Renal pelvis (tissue), 1 donor: ENCODE measurements at regions not wholly inside any gene's neighbourhood (a gene's known extent, or its start where the extent isn't known, plus 50 kb on each side); places are given as distances from the start of the nearest gene placed in this dataset.

Experiments
- DNase-seq: peaks from one replicate; pipeline ENCODE4 v3.0.0-alpha.2; 2013

DNA sequence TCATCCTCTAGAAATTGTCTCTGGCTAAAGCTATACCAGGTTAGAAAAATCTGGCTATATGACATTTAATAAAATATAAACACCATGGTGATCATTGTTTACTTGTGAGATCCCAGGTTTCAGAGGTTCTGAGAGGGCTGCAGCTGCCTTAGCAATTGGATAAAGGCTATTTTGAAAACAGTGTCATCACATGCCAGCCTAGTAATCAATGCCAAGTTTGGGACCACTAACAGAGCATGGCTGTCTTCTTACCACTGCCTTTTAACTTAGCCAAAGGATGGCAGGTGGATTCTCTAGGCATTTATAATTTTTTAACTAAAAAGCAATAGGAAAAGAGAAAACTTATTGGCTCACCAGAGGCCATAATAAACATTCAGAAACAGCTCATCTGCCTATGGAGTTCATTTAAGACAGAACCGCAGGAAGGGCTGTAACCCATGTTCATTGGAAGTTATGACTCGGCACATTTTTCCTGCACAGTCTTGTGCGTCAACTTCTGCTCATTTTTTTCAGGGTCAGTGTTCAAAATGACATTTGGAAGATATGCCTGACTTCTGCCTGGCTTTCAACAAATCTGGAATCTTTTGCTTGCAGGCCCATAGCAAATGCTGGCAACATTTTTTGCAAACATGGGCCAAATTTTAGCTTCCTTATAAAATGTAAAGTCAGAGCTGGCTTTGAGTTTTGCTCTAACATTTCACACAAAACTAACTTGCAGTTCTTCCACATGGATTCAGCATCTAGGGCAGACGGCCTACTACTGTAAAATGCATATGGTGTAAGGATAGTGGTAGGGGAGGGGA, 476.0 kb upstream of the TBL1XR1 start:
- no peak for DNase-seq

GRCh38 chr3:177674186-177674585, 476.9 kb upstream of the TBL1XR1 start:
- no peak for DNase-seq

DNA sequence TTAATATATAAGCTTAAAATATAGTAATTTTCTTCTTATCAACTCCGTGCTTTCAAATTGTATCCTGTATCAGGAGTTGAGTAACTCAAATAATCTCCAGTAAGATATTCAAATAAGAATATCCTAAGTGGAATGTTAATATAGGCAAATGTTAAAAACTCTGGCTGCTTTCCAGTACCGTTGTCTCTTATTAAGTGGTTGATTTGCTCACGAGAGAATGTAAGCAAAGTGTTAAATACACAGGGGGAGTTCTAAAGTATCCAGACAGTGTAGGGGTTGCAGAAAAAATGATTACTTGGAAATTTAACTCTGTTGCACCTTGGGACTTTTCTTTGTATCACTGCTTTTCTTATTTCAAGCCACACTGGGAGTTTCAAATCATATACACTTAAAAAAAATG, 478.9 kb upstream of the TBL1XR1 start:
- no peak for DNase-seq

DNA sequence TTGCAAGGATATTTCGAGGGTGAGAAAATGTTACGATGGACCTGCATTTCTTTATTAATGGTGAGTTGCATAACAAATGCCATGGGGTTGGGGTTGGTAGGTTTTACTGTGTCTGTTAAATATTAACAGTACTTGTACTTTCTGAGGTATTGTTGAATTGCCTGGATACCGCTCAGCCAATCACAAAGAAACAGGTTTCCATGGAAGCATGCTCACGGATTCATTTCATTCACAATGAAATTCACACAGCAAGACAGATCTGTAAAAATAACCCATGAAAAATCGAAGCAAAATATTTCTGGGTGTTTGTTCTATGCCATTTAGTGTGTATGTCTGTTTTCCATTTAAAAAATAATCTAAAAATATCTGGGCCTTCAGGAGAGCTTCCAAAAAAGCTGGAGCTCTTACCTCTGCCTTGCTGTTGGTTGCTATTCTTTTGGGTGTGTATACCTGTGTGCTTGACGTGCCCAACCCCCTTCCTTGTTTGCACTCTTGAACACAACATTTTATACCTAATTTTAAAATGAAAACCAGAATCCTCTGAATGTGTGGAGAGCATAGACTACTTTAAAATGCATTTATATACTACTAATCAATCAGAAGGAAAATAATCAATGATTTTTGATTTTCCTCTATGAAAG, 479.8 kb upstream of the TBL1XR1 start:
- peak; percentile 45 for DNase-seq

DNA sequence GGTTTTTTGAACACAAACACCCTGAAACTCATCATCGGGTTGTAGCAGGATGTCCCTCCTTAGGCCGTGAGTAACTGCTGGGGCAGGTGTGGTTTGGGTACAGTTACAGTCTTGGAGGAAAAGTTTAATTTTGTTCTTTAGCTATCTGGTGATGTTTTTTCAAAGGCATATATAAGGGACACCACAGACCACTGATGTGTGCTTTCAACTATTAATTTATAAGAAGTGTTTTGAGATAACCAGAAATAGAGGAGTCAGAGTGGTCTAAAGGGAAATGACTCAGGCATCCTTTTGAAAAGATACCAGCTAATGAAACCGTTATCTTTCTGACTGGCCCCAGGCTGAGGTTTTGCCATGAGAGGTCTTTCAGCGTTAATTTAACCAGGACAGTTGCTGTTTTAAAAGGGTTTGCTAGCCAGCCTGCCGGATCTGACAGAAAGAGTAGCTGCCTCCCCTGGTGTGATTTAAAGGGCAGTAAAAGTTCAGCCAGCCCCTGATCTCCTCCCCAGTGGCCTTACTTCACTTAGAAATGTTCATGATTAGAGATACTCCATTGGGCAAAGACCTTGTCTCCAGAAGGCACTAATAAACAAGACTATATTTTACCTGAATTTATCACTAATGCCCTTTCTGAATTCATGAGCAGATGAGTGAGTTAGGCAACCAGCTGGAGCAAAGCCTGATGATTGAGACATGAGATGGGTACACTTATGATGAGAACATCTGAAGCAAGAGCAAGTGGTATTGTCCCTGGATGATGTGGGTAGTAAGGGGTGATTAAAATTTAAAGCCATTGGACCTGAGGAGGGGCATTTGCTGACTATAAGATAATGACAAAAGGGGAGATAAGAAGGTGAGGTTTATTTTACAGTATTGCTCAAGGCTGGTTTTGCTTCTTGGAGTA, 482.5 kb upstream of the TBL1XR1 start:
- DNase-seq, result no peak

- DNase-seq, result no peak
Measured at GRCh38 chr3:177680472-177680821, 483.2 kb upstream of the TBL1XR1 start.

GRCh38 chr3:177681156-177681555, 483.9 kb upstream of the TBL1XR1 start:
- no peak for DNase-seq

GRCh38 chr3:177681852-177682251, 484.6 kb upstream of the TBL1XR1 start:
- no peak for DNase-seq

DNA sequence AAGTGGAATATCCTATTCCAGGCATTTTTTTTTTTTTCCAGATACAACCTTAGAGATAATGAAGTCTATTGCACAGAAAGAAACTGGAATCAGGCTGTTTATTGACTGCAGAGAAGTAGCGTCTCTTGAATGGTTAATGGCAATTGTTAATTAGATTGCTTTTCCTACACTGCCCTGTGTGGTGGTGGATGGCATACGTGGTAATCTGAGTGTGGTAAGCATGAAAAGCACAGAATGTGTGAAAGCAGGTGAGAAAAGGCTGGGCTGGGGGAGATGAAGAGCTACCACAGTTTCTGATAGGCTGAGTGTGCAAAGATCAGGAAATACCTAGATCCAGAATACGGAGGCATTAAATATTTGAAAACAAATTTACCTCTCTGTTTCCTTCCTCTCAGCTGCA, 486.3 kb upstream of the TBL1XR1 start:
- no peak for DNase-seq

DNA sequence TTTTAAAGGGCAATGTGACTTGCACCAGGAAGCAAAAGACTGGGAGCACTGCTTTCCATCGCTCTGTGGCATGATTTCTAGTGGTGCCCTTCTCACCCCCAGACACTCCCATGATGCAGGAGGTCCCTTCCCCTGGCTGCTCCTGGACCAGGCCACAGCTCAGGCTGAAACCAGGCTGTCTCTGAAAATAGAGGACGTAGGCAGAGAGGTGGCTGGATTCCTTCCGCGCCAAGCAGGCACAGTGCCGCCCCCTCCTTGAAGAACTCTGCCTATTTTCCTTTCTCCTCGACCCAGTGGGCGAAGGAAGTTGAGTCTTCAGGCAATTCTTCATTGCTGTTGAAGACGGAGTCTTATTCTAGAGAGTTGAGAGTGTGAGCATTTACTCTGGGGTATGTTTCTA, 489.4 kb upstream of the TBL1XR1 start:
- no peak for DNase-seq

GRCh38 chr3:177687291-177687690, 490.0 kb upstream of the TBL1XR1 start:
- DNase-seq, result no peak

- no peak for DNase-seq
Measured at GRCh38 chr3:177688152-177688551, 490.9 kb upstream of the TBL1XR1 start.

DNA sequence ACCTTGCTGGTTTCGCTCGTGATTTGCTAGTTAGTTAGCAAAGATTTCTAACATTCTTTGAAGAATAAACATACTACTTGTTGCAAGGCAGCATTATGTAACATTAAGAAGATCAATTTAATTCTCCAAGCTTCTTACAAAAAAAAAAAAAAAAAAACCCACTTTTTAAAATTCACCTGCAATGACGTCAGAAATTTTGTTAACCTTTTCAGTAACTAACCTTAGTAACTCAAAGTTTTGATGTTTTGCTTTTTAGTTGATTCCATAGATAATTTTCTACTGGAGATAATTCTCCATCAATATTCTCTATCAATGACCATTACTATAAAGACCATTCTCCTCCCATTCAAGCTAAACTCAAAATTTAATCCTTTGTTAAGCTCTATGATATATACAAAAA, 491.8 kb upstream of the TBL1XR1 start:
- no peak for DNase-seq

DNA sequence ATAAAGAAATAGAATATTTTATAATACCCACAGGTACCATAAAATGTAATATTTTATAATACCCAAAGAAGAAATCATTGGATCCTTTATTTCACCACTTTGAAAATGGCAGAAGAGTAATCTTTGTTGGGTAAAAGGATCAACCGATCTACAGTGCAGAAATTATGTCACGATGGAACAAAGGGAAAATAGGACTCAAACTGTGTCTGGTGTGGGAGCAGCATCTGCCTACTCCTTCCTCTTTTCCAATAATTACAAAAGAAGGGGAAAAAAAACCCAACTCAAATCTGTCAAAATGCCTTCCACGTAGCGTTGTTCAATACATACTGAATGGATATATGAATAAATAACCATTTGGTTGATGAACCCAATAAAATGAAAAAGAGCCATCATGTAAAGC, 492.6 kb upstream of the TBL1XR1 start:
- DNase-seq, result no peak

DNA sequence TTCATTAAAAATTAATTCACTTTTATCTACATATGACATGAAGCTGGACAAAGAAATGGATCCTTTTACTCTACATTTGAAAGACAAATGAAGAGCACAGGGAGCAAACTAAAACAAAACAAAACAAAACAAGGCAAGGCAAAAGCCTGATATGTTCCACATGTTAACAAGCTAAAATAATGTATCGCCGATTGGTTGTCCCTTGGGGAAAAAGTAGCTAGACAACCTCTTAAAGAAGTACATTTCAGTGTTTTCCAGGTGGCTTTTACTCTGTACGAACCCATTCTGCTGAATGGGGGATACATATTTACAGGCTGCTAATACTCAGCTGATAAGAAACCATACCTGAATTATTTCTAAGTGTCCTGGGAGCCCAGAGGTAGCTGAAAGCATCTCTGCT, 493.0 kb upstream of the TBL1XR1 start:
- no peak for DNase-seq

DNA sequence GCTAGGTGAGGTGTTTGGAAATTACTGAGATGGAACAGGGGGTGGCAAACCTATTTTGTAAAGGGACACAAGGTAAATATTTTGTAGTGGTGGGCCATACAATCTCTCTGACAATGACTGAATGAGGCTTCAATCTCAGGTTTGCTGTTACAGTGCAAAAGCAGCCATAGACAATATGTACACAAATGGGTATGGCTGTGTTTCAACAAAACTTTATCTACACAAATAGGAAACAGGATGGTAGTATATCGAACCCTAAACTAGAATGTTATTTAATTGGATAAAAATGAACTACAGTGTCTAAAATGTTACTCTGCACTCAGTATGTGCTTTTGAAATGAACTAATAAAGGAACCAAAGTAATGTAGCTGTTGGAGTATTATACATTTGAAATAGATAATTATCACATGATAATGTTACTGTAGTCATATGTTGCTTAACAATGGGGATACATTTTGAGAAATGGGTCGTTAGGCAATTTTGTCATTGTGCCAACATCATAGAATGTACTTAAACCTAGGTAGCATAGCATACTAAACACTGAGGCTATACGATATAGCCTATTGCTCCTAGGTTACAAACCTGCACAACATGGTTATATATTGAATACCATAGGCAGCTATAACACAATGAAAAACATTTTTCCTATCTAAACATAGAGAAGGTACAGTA, 495.2 kb upstream of the TBL1XR1 start:
- no peak for DNase-seq

DNA sequence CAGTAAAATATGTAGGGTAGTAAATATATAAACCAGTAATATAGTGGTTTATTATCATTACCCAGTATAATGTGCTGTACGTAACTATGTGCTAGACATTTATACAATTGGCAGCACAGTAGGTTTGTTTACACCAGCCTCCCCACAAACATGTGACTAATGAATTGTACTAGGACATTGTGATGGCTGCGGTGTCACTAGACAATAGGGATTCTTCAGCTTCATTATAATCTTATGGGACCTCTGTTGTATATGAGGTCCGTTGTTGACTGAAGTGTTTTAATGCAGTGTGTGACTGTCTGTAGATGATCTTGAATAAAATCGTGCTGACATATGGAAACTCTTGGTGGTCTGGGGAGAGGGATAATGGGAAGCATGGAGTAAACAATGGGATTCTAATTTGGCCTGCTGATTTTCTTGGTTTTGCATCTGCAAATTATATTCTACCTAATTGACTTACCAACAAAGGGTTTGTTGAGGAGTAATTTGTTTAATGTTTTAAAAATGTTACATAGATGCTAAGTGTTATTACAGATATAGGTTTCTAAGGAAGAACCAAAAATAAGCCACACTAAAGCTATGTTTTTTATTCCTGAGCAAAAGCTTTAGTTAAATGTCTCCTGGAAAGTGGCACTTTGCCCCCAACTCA, 496.5 kb upstream of the TBL1XR1 start:
- DNase-seq, result no peak

DNA sequence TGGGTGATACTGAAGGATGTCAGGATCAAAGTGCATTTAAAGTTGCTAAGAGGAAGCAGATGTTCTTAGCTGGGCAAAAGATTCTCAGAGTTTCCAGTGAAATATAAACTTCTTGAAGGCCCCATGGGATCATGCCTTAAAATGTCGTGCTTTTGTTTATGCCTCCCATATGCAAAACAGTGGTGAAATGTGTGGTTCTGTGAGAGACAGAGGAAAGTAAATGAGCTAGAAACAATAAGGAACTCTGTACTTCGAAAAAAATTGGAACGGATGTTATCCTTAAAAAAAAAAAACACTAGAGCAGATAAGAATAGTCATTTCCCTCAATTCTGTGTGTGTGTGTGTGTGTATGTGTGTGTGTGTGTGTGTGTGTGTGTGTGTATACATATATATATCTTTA, 497.0 kb upstream of the TBL1XR1 start:
- no peak for DNase-seq

GRCh38 chr3:177694951-177695350, 497.7 kb upstream of the TBL1XR1 start:
- no peak for DNase-seq

DNA sequence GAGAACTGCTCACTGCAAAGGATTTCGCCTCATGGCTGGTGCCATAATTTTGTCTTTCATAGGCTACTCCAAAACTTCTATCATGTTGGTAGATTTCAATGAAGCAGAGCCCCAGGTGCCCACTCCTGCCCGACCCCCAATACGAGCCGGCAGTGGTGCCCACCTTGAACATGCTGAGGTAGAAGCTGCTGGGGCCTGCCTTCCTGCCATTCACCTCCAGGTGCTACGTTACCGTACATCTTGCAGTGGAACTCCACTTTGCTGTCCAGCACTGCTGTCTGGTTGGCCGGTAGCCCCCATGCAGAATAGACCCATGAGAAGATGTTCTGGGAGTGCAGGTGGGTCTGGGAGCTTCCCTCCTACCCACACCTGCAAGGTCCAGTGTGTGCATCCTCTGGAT, 502.8 kb upstream of the TBL1XR1 start:
- DNase-seq, result no peak

DNA sequence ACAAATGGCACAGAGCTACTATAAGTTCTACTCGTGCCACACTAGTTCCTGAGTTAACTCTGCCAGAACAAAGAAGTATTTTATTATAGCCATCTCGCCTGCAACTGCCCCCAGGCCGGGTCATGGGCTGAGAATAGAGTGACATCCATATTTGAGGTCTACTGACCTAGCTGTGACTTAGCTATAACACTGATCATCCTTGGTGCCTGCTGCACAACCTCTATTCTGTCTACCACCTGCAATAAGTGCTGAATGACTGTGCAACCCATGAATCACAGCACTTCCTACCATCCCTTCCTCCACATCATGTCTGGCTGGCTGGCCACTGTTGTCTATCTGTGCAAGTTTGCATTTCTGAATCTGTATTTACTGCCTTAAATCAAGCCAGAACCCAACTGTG, 506.5 kb upstream of the TBL1XR1 start:
- no peak for DNase-seq
